ENCODE measurements at regions not wholly inside any gene's neighbourhood (a gene's known extent, or its start where the extent isn't known, plus 50 kb on each side); places are given as distances from the start of the nearest gene placed in this dataset.

GRCh38 chr1:58266242-58266641 is 280.3 kb downstream of the OMA1 start:
- DNase-seq (ENCODE audit: low spot score): no peak
- intact Hi-C loops (cut with DNase I): no loop called here

GRCh38 chr1:58264462-58264861 is 282.1 kb downstream of the OMA1 start:
- no peak for DNase-seq (ENCODE audit: low spot score)
- intact Hi-C loops (cut with DNase I): no loop called here

DNA sequence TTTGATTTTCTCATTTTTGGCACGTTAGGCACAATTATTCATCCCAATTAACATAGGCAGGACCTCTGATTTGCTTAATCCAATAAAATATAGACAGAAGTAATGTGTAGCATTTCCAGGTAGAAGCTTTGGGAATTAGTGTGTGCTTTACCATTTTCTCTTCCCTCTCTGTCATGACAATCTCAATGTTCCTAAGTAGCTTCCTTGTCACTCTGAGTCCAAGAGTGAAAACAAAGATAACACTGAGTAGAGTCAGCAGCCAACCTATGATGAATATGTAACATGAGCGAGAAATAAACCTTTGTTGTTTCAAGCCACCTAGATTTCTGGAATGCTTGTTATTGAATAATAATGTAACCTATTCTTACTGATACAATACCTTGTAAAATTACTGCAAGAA is 283.8 kb downstream of the OMA1 start:
- intact Hi-C loops (cut with DNase I): no loop called here
- no peak for DNase-seq (ENCODE audit: low spot score)

- intact Hi-C loops (cut with DNase I): no loop called here
- DNase-seq (ENCODE audit: low spot score): no peak
Observed at GRCh38 chr1:58258082-58258481, 288.4 kb downstream of the OMA1 start.

GRCh38 chr1:58257003-58257402 is 289.5 kb downstream of the OMA1 start:
- intact Hi-C loops (cut with DNase I): no loop called here

GRCh38 chr1:58256546-58256945 is 290.0 kb downstream of the OMA1 start:
- intact Hi-C loops (cut with DNase I): no loop called here
- no peak for DNase-seq (ENCODE audit: low spot score)

More at GRCh38 chr1:58257003-58257402, 289.5 kb downstream of the OMA1 start:
- no peak for DNase-seq (ENCODE audit: low spot score)

GRCh38 chr1:58256041-58256440 is 290.5 kb downstream of the OMA1 start:
- no peak for DNase-seq (ENCODE audit: low spot score)
- intact Hi-C loops (cut with DNase I): no loop called here

- intact Hi-C loops (cut with DNase I): no loop called here
- no peak for DNase-seq (ENCODE audit: low spot score)
Observed at GRCh38 chr1:58255192-58255591, 291.3 kb downstream of the OMA1 start.

- no peak for DNase-seq (ENCODE audit: low spot score)
Observed at GRCh38 chr1:58251430-58252073, 295.0 kb downstream of the OMA1 start.

GRCh38 chr1:58250587-58250948 is 296.0 kb downstream of the OMA1 start:
- intact Hi-C loops (cut with DNase I): no loop called here
- DNase-seq (ENCODE audit: low spot score): no peak

More at GRCh38 chr1:58251430-58252073, 295.0 kb downstream of the OMA1 start:
- intact Hi-C loops (cut with DNase I): no loop called here

DNA sequence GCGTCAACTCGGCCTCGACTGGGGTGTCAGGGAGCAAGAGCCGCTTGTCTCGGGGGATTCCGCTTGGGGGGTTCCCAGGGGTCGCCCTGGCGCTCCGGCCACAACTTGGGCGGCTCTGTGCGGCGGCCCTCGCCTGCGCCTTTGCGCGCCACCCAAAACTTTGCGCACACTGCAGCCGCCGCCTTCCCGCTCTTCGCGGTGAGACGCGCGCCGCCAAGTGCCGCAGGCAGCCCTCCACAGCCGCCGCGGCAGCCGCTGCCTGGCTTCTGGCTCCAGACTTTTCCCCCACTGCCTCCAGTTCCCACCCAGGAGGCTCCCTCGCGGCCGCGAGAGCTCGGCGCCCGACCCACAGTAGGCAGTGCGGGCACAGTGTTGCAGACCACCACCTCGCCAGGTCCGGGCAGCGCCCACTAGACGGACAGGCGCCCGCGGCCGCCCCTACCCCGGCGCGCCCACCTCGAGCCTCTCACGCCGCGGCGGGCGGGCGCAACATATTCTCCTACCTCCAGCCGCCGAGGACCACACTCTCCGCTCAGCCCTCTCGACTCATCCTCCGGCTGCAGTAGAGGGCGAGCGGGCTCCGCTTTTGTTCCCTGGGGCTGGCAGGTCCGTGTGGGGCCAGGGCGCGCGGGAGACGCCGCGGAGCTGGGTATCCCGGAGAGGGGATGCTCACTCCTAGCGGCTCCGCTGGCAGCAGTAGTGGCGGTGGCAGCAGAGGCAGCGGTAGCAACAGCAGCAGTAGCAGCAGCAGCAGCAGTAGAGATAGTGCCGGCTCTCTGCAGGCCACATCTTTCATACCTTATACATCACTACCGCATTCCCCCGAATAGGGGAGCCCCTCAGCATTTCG is 296.6 kb downstream of the OMA1 start:
- peak; percentile 82 for DNase-seq (ENCODE audit: low spot score)

GRCh38 chr1:58249388-58249736 is 297.2 kb downstream of the OMA1 start:
- intact Hi-C loops (cut with DNase I): loop anchor here in 1 of 2 donors (5.0 kb wide), 1 partner anchor 127 kb away; no protein-coding TSS in a partner anchor
- DNase-seq (ENCODE audit: low spot score): no peak

More for the DNA sequence above, 296.6 kb downstream of the OMA1 start:
- intact Hi-C loops (cut with DNase I): loop anchor here in 1 of 2 donors (5.0 kb wide), 1 partner anchor 128 kb away; no protein-coding TSS in a partner anchor

DNA sequence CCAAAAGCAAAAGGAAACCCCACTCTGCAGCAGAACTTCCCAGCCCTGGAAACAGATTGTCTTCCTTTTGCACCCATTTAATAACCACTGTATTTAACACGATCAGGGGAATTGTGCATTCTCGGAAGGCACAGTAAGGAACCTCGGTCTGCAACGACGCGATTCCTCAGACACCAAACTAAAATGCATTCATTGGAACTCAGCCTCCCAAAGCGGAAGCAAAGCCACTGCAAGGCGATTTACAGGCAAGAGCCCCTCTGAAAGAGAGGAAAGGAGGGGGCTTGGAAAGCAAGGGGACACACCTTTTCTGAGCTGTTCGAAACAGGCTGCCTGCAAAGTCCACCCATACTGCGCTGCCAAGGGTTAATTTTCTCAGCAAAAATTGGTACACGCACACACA is 297.7 kb downstream of the OMA1 start:
- no peak for DNase-seq (ENCODE audit: low spot score)
- intact Hi-C loops (cut with DNase I): loop anchor here in 1 of 2 donors (5.0 kb wide), 1 partner anchor 126 kb away; no protein-coding TSS in a partner anchor

- DNase-seq (ENCODE audit: low spot score): no peak
- intact Hi-C loops (cut with DNase I): loop anchor here in 1 of 2 donors (5.0 kb wide), 1 partner anchor 126 kb away; no protein-coding TSS in a partner anchor
Observed at GRCh38 chr1:58248072-58248471, 298.5 kb downstream of the OMA1 start.

DNA sequence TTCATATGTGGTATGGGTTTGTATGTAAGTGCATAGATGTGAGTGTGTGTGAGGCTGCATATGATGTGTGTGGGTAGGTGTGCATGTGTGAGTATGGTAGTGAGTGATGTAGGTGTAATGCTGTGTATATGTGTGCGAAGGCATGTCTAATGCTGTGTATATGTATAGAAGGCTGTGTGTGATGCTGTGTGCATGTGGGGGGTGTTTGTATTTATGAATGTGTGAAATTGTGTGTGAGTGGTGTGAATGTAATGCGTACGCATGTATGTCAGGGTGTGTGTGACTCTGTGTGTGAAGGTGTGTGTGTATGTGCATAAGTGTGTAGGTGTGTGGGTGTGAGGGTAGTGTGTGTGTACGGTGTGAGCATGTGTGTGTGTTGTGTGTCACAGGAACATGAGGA is 300.0 kb downstream of the OMA1 start:
- intact Hi-C loops (cut with DNase I): loop anchor here in 1 of 2 donors (5.0 kb wide), 1 partner anchor 124 kb away; no protein-coding TSS in a partner anchor
- no peak for DNase-seq (ENCODE audit: low spot score)

GRCh38 chr1:58244872-58245271 is 301.7 kb downstream of the OMA1 start:
- no peak for DNase-seq (ENCODE audit: low spot score)
- intact Hi-C loops (cut with DNase I): loop anchor here in 1 of 2 donors (5.0 kb wide), 1 partner anchor 123 kb away; no protein-coding TSS in a partner anchor

- intact Hi-C loops (cut with DNase I): no loop called here
- no peak for DNase-seq (ENCODE audit: low spot score)
Observed at GRCh38 chr1:58238846-58239245, 307.7 kb downstream of the OMA1 start.

DNA sequence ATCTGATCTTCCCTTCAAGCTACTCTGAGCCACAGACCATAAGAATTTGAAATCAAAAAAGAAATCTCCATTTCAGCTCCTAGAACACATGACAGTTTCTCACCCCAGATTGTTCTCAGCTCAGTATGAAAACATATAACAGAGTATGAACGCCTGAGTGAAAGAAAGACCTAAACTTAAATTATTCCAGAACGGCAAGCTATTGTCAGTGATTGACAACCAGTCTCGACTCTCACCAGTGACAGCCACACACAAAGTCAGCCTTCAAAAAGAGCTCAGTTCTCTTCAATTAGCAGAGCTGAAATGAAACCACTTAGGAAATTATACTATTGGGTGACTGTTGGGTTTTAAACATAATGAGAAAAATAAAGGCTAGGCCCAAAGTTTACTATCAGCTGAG is 312.8 kb downstream of the OMA1 start:
- intact Hi-C loops (cut with DNase I): no loop called here
- DNase-seq (ENCODE audit: low spot score): no peak

DNA sequence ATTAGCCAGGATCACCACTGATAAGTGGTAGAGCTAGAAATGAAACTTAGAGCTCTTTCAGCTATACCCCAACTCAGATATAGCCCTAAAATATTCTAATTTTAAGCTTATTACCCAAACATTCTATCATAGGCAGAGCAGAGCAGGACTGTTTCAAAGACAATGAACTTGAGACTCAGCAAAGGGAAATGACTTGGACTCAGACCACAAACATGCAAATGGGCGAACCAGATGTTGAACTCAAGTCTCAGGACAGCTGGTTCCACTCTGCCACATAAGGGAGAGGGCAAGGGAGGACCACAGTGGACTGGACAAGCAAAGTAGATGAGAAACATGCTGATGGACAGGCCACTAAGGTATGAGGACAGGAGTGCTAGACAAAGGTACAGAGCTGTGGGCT is 315.3 kb downstream of the OMA1 start:
- no peak for DNase-seq (ENCODE audit: low spot score)
- intact Hi-C loops (cut with DNase I): no loop called here

GRCh38 chr1:58227604-58228003 is 318.9 kb downstream of the OMA1 start:
- intact Hi-C loops (cut with DNase I): no loop called here
- no peak for DNase-seq (ENCODE audit: low spot score)
